ENCODE measurements at regions not wholly inside any gene's neighbourhood (a gene's known extent, or its start where the extent isn't known, plus 50 kb on each side); places are given as distances from the start of the nearest gene placed in this dataset.

GRCh38 chr2:137809252-137809651, 155.0 kb upstream of the HNMT start:
- no peak overlapping the region for H3K4me2 ChIP-seq
- no peaks in the 10 kb centered on the region for H3K9me3 ChIP-seq (ENCODE audit: insufficient read depth, low read depth)
- POLR2A ChIA-PET (ENCODE audit: unreplicated experiment): no interaction called here
- DNase-seq: no peak
- no peaks in the 10 kb centered on the region for H3K79me2 ChIP-seq (ENCODE audit: low read depth)
- H3K4me3 ChIP-seq: no peak overlapping the region
- H2AFZ ChIP-seq: no peak overlapping the region
- no TSS peak for BruUV-seq (replicated peaks)
- no peaks in the 10 kb centered on the region for H3F3A ChIP-seq (ENCODE audit: insufficient read depth, low read depth)
- intact Hi-C loops (cut with micrococcal nuclease; ENCODE audit: unreplicated experiment): no loop called here
- H3K27me3 ChIP-seq (ENCODE audit: insufficient read depth, low read depth): peaks cover 9% of the 10 kb centered on the region; the same call in 1 of the 2 replicates
- no peaks in the 10 kb centered on the region for H3K4me1 ChIP-seq (replicated peaks; ENCODE audit: insufficient read depth)
- H3K9me2 ChIP-seq (ENCODE audit: insufficient read depth): no peaks in the 10 kb centered on the region
- TF ChIP-seq EZH2 (IDR thresholded peaks at IDR 0.05; ENCODE audit: low read depth): no peak
- no peak for TF ChIP-seq CTCF (conservative IDR thresholded peaks at IDR 0.05)
- H4K20me1 ChIP-seq (ENCODE audit: insufficient read depth): no peaks in the 10 kb centered on the region
- H3K27ac ChIP-seq: no peak overlapping the region
- CTCF ChIA-PET: no interaction called here
- H3K36me3 ChIP-seq (ENCODE audit: low read depth): no peaks in the 10 kb centered on the region

GRCh38 chr2:137809837-137810236, 154.4 kb upstream of the HNMT start:
- BruUV-seq (replicated peaks): no TSS peak
- H3K27ac ChIP-seq: no peak overlapping the region
- no peaks in the 10 kb centered on the region for H3K9me3 ChIP-seq (ENCODE audit: insufficient read depth, low read depth)
- ChIA-PET CTCF (no interaction called here), POLR2A (ENCODE audit: unreplicated experiment) (no interaction called here)
- H3K4me1 ChIP-seq (replicated peaks; ENCODE audit: insufficient read depth): no peaks in the 10 kb centered on the region
- H3K4me3 ChIP-seq: no peak overlapping the region
- H3K27me3 ChIP-seq (ENCODE audit: insufficient read depth, low read depth): peaks cover 9% of the 10 kb centered on the region; the same call in 1 of the 2 replicates
- H3K36me3 ChIP-seq (ENCODE audit: low read depth): no peaks in the 10 kb centered on the region
- no peaks in the 10 kb centered on the region for H3K9me2 ChIP-seq (ENCODE audit: insufficient read depth)
- H3K4me2 ChIP-seq: no peak overlapping the region
- no peak for TF ChIP-seq EZH2 (IDR thresholded peaks at IDR 0.05; ENCODE audit: low read depth)
- no peak for TF ChIP-seq CTCF (conservative IDR thresholded peaks at IDR 0.05)
- intact Hi-C loops (cut with micrococcal nuclease; ENCODE audit: unreplicated experiment): no loop called here
- no peak overlapping the region for H2AFZ ChIP-seq
- H3K79me2 ChIP-seq (ENCODE audit: low read depth): no peaks in the 10 kb centered on the region
- no peaks in the 10 kb centered on the region for H4K20me1 ChIP-seq (ENCODE audit: insufficient read depth)
- DNase-seq: no peak
- H3F3A ChIP-seq (ENCODE audit: insufficient read depth, low read depth): no peaks in the 10 kb centered on the region

GRCh38 chr2:137812517-137812916, 151.8 kb upstream of the HNMT start:
- CTCF ChIA-PET: no interaction called here
- H3K79me2 ChIP-seq (ENCODE audit: low read depth): no peaks in the 10 kb centered on the region
- no peaks in the 10 kb centered on the region for H4K20me1 ChIP-seq (ENCODE audit: insufficient read depth)
- no peak overlapping the region for H3K4me3 ChIP-seq
- H3F3A ChIP-seq (ENCODE audit: insufficient read depth, low read depth): no peaks in the 10 kb centered on the region
- no peaks in the 10 kb centered on the region for H3K9me3 ChIP-seq (ENCODE audit: insufficient read depth, low read depth)
- POLR2A ChIA-PET (ENCODE audit: unreplicated experiment): no interaction called here
- no peak overlapping the region for H2AFZ ChIP-seq
- H3K4me2 ChIP-seq: no peak overlapping the region
- TF ChIP-seq CTCF (conservative IDR thresholded peaks at IDR 0.05) (no peak), EZH2 (IDR thresholded peaks at IDR 0.05; ENCODE audit: low read depth) (no peak)
- DNase-seq: no peak
- H3K27ac ChIP-seq: no peak overlapping the region
- no peaks in the 10 kb centered on the region for H3K4me1 ChIP-seq (replicated peaks; ENCODE audit: insufficient read depth)
- no peaks in the 10 kb centered on the region for H3K36me3 ChIP-seq (ENCODE audit: low read depth)
- intact Hi-C loops (cut with micrococcal nuclease; ENCODE audit: unreplicated experiment): no loop called here
- no TSS peak for BruUV-seq (replicated peaks)
- H3K27me3 ChIP-seq (ENCODE audit: insufficient read depth, low read depth): peaks cover 9% of the 10 kb centered on the region; the same call in 1 of the 2 replicates
- H3K9me2 ChIP-seq (ENCODE audit: insufficient read depth): no peaks in the 10 kb centered on the region
